ENCODE measurements at regions not wholly inside any gene's neighbourhood (a gene's known extent, or its start where the extent isn't known, plus 50 kb on each side); places are given as distances from the start of the nearest gene placed in this dataset.

DNA sequence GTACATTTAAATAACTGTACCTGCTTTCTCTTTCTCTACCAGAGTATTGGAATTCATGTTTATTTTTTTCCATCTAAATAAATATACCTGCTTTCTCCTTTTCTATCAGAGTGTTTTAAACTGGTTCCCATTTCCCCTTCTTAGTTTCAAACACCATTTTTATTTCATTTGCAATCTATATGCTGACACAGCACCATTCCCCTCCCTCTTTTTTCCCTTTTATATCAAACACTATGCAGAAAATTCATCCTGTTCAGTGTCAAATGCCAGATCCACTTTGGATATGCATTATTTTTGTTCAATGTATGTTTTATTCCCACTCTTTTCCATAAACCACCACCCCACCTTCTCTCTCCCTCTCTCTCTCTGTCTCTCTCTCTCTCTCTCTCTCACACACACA is 85.8 kb upstream of the ST6GALNAC5 start:
- no peak for DNase-seq
- Histone ChIP-seq H3K4me3 (no peak overlapping the region), H3K9ac (ENCODE audit: low read depth in 2 of 2, low read length in 2 of 2) (no peak overlapping the region), H3K4me1 (no peaks in the 10 kb centered on the region), H3K27me3 (no peaks in the 10 kb centered on the region), H3K36me3 (no peaks in the 10 kb centered on the region), H3K9me3 (no peaks in the 10 kb centered on the region), H3K27ac (no peak overlapping the region)
- intact Hi-C loops (cut with DNase I) = no loop called here
- no peak for TF ChIP-seq CTCF (IDR thresholded peaks at IDR 0.05)

DNA sequence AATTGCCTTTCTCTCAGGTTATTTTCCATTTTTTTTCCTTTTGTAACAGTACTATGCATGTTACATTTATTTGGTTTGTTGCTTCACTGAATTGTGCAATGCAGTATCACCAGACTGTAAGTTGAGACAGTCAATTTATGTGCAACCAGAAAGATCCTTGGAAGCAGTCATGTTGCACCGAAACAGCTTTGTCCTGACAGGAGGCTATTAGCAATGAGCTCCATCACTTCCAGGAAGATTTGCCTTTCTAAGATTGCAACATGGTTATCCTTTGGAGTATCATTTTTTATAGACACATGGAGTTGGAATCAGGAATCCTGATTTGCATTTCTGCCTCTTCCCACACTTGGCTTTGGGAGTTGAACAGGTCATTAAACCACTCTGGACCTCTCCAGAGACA is 84.5 kb upstream of the ST6GALNAC5 start:
- Histone ChIP-seq H3K9me3 (no peaks in the 10 kb centered on the region), H3K4me1 (no peaks in the 10 kb centered on the region), H3K27ac (no peak overlapping the region), H3K9ac (ENCODE audit: low read depth in 2 of 2, low read length in 2 of 2) (no peak overlapping the region), H3K4me3 (no peak overlapping the region), H3K36me3 (no peaks in the 10 kb centered on the region), H3K27me3 (no peaks in the 10 kb centered on the region)
- no peak for TF ChIP-seq CTCF (IDR thresholded peaks at IDR 0.05)
- no peak for DNase-seq
- intact Hi-C loops (cut with DNase I) = no loop called here

- no peak overlapping the region for H3K4me3 ChIP-seq
- H3K4me1 ChIP-seq = no peaks in the 10 kb centered on the region
- H3K9me3 ChIP-seq = no peaks in the 10 kb centered on the region
- intact Hi-C loops (cut with DNase I) = no loop called here
- no peak overlapping the region for H3K27ac ChIP-seq
- no peaks in the 10 kb centered on the region for H3K36me3 ChIP-seq
- no peak for DNase-seq
- H3K9ac ChIP-seq (ENCODE audit: low read depth in 2 of 2, low read length in 2 of 2) = no peak overlapping the region
- TF ChIP-seq CTCF (IDR thresholded peaks at IDR 0.05) = no peak
- H3K27me3 ChIP-seq = no peaks in the 10 kb centered on the region
Measured at GRCh38 chr1:76784502-76784901, 82.8 kb upstream of the ST6GALNAC5 start.

- H3K27ac ChIP-seq = no peak overlapping the region
- H3K9ac ChIP-seq (ENCODE audit: low read depth in 2 of 2, low read length in 2 of 2) = no peak overlapping the region
- no peak for TF ChIP-seq CTCF (IDR thresholded peaks at IDR 0.05)
- no peaks in the 10 kb centered on the region for H3K4me1 ChIP-seq
- H3K36me3 ChIP-seq = no peaks in the 10 kb centered on the region
- no peak for DNase-seq
- intact Hi-C loops (cut with DNase I) = no loop called here
- no peak overlapping the region for H3K4me3 ChIP-seq
- H3K27me3 ChIP-seq = no peaks in the 10 kb centered on the region
- H3K9me3 ChIP-seq = no peaks in the 10 kb centered on the region
Measured at GRCh38 chr1:76786222-76786621, 81.1 kb upstream of the ST6GALNAC5 start.

- Histone ChIP-seq H3K9me3 (no peaks in the 10 kb centered on the region), H3K9ac (ENCODE audit: low read depth in 2 of 2, low read length in 2 of 2) (no peak overlapping the region), H3K4me1 (no peaks in the 10 kb centered on the region), H3K27ac (no peak overlapping the region), H3K36me3 (no peaks in the 10 kb centered on the region), H3K4me3 (no peak overlapping the region), H3K27me3 (no peaks in the 10 kb centered on the region)
- no peak for DNase-seq
- intact Hi-C loops (cut with DNase I) = no loop called here
- TF ChIP-seq CTCF (IDR thresholded peaks at IDR 0.05) = no peak
Measured at GRCh38 chr1:76793594-76793993, 73.7 kb upstream of the ST6GALNAC5 start.

DNA sequence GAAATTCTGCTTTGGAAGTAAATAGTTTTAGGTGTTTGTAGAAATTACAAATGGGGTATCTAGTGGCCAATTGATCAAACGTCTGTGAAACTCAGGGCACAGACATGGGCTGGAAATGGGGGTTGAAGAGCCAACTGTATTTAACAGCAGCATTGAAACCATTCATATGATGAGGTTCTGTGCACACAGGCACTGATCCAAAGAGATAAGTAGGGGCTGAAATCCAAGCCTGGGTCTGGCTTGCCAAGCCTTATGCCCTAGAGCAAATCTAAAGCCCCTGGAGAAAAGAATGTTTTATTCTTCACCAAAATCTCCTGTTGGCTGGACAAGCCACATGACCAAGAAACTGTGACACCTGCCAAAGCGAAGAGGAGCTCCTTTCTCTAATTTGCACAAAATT is 67.6 kb upstream of the ST6GALNAC5 start:
- TF ChIP-seq CTCF (IDR thresholded peaks at IDR 0.05) = no peak
- Histone ChIP-seq H3K36me3 (no peaks in the 10 kb centered on the region), H3K4me3 (no peak overlapping the region), H3K27ac (no peak overlapping the region), H3K9me3 (no peaks in the 10 kb centered on the region), H3K9ac (ENCODE audit: low read depth in 2 of 2, low read length in 2 of 2) (no peak overlapping the region), H3K4me1 (no peaks in the 10 kb centered on the region), H3K27me3 (no peaks in the 10 kb centered on the region)
- intact Hi-C loops (cut with DNase I) = no loop called here
- DNase-seq = no peak

All from colonic mucosa (tissue), 4 donors.